HG03103 (cell line): ENCODE measurements at regions not wholly inside any gene's neighbourhood (a gene's known extent, or its start where the extent isn't known, plus 50 kb on each side); places are given as distances from the start of the nearest gene placed in this dataset.

Experiments
- ATAC-seq: cut with Tn5 transposase; IDR thresholded peaks from one replicate; pipeline ENCODE4 v1.9.1; 2021; ENCODE audit warnings: low read depth; ENCODE audit not compliant: unreplicated experiment

DNA sequence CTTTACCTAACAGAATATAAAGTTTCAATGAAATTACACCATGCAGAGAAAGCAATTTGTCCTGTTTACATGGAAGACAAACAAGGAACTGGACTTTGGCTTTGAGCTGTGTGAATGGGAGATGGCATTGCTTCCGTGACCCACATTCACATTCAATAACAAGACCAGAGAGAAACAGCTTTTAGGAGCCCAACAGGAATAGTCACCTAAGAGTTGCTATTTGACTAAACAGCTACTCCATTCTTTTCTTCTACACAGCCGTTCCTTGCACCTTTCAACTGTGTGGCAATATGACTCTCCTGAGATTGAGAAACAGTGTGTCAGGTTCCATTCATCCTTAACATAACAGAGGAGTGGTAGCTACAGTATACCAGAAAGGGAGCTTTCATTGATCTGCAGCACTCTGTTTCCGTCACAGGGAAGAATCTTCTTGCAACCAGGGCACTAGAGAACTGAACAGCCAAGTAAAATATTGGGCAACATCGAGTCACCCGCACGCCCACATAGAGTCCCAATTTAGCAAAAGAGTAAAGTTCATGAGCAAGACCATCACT lies 355.1 kb downstream of the HAO1 start:
- no peak for ATAC-seq

- ATAC-seq: no peak
Observed at GRCh38 chr20:7586481-7586880, 353.8 kb downstream of the HAO1 start.

GRCh38 chr20:7589164-7589563 lies 351.1 kb downstream of the HAO1 start:
- no peak for ATAC-seq

- no peak for ATAC-seq
Observed at GRCh38 chr20:7596541-7596940, 343.7 kb downstream of the HAO1 start.

- ATAC-seq: no peak
Observed at GRCh38 chr20:7601431-7601830, 338.8 kb downstream of the HAO1 start.

- no peak for ATAC-seq
Observed at GRCh38 chr20:7606941-7607340, 333.3 kb downstream of the HAO1 start.

DNA sequence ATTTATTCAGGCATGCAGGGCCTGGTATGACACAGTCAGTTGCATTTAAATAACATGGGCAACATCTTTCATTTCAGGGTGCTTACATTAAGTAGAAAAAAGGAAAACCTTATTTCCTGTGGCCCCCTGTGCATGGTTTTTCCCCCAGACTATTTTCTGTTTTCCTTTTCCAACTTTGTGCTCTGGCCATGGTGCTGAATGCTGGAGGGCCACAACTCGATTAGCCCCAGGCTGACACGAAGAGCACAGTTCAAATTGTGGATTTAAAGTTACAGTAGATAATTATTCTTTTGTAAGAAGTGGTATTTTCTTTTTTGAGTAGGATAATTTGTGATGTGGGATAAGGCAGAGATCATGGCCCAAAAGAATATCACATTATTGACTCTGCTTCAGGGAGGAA lies 332.0 kb downstream of the HAO1 start:
- ATAC-seq: no peak

DNA sequence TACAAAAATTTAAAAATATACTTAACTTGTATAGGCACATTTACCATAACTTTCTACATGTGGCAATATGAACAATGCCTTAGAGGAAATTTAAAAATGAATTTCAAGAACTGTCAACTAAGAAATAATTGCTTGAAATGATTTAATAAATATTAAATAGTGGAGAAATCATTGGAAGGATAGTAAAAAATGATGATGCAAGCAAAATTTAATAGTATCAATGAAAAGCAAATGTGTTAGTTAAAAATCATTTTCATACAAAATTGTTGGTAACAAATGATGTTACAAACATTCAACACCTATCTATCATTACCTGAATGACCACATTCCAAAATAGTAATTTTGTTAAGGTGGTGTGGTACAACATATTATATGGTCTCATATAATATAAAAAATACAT lies 331.0 kb downstream of the HAO1 start:
- ATAC-seq: no peak

DNA sequence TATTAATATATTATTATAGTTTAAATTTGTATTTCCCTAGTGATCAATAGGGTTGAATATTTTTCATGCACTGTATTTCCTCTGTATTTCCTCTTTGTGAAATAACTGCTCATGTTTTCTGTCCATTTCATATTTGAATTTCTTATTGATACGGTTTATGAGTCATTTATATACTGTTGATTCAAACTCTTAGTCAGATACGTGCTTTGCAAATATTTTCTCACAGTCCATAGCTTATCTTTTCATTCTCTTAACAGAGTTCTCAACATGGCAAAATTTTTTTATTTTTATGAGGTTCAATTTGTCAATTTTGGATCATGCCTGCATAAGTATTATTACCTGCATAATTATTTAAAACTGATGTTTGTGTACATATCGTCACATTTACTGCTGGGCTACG lies 329.6 kb downstream of the HAO1 start:
- ATAC-seq: no peak

DNA sequence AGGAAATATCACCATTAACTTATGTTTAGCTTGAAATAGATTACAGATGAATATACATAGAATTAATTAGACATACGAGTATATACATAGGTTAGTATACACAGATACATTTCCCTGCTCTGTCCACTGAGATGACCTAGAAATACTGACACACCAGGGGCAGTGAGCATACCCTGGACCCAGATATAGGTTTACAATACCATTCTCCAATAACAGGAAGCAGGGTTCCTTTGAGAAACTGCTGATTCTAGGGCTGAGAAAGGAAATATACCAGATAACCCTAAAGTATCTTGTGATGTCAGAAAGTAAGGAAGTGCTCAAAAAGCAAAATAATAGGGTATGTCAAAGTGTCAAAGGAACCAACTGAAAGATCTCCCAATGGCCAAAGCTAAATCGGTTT lies 322.5 kb downstream of the HAO1 start:
- no peak for ATAC-seq

DNA sequence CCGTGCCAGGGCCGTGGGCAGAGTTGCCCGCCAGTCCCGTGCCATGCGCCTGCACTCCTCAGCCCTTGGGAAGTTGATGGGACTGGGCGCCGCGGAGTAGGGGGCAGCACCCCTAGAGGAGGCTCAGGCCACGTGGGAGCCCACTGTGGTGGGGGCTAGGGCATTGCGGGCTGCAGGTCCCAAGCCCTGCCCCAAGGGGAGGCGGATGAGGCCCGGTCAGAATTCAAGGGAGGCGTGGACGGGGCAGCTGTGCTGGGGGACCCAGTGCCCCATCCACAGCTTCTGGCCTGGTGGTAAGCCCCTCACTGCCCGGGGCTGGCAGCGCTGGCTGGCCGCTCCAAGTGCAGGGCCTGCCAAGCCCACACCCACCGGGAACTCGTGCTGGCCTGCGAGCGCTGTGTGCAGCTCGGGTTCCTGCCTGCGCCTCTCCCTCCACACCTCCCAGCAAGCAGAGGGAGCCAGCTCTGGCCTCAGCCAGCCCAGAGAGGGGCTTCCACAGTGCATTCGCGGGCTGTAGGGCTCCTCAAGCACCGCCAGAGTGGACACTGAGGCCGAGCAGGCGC lies 317.8 kb downstream of the HAO1 start:
- ATAC-seq: no peak

- no peak for ATAC-seq
Observed at GRCh38 chr20:7624886-7625285, 315.4 kb downstream of the HAO1 start.

GRCh38 chr20:7627734-7628663 lies 312.3 kb downstream of the HAO1 start:
- ATAC-seq: no peak

GRCh38 chr20:7629880-7630279 lies 310.4 kb downstream of the HAO1 start:
- ATAC-seq: no peak

- no peak for ATAC-seq
Observed at GRCh38 chr20:7637184-7637583, 303.1 kb downstream of the HAO1 start.

DNA sequence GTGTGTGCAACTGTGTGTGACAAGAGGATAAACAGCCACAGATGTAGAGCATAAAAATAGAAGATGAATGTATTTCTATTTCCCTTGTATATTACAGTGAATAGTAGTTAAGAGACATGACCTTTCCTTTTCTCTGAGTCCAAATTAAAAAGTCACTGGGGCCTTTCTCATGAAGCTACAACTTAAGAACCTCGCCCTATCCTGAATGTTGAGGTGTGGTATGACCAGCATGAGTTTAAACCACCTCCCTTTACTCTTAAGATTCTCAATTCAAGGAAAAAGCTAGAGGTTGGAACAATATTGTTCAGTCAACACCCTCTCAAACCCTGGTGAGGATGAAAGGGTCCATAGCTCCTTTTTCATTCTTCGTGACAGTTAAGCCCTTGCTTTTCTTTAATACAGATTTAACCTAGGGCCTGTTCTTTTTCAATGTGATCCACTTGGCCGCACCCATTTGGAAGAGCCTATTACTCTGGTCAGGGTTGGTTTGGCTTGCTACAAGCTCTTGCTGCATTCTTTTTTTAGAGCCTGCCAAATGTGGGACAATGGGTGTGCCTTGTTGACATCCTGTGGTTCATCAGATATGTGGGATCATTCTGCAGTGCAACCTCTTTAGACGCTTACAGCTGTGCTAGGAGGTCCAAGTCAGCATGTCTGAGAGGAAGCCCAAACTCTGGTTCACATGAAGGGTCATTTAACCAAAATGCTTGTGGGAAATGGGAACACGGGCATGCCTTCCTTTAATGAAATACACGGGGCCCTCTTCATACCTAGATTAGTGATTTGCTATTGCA lies 290.0 kb downstream of the HAO1 start:
- no peak for ATAC-seq

GRCh38 chr20:7654231-7654630 lies 286.0 kb downstream of the HAO1 start:
- ATAC-seq: no peak

GRCh38 chr20:7656687-7657467 lies 283.4 kb downstream of the HAO1 start:
- no peak for ATAC-seq

DNA sequence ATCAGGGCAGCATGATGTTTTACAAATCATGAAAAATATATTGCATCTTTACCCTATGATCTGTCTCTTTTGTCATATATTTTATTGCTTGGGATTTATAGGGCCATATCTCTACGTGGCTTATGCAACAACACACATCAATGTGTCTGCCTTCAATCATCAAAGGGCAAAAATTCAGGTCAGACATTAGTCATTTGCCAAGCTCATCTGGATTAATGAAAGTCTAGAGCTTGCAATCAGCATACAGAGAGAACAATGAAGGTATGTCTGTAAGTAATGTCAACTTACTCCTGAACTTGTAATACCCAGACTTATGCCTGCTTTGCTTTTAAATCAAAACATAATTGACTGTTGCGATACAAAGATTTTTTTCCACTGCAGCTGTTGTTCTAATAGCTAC lies 282.7 kb downstream of the HAO1 start:
- no peak for ATAC-seq

DNA sequence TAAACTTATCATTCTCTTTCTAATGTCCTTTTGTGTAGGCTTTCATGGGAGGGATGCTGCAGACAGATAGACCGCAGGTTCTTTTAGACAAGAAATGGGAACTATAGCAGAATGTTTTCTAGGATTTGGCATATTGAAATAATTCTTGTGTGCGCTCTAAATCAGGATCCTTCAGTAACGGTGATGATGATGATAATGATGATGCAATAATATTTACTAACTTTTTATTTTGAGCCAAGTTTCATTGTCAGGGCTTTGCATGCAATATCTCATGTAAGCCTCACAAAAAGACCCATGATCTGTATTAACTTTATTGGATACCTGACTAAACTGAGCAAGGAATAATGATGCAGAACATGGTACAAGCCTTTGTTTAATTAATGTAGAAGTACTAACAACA lies 280.1 kb downstream of the HAO1 start:
- no peak for ATAC-seq
